Parathyroid adenoma (tissue), 2 donors: ENCODE measurements at regions not wholly inside any gene's neighbourhood (a gene's known extent, or its start where the extent isn't known, plus 50 kb on each side); places are given as distances from the start of the nearest gene placed in this dataset.
A peak's percentile ranks its signal among the peaks of the same experiment; 100 is the strongest.

Source experiments
- H2AFZ ChIP-seq: fragments of 300-600 bp; sonication (generic); one replicate; pipeline ENCODE4 v1.7.0; 2017; ENCODE audit warnings: antibody characterized with exemption, mild to moderate bottlenecking
- H3K27ac ChIP-seq: fragments of 300-600 bp; sonication (generic); one replicate; pipeline ENCODE4 v1.7.0; 2017
- H3K27me3 ChIP-seq: fragments of 300-600 bp; sonication (generic); one replicate; pipeline ENCODE4 v1.7.0; 2017; ENCODE audit warnings: low read length; ENCODE audit not compliant: control insufficient read depth, insufficient read depth
- H3K36me3 ChIP-seq: fragments of 300-600 bp; sonication (generic); one replicate; pipeline ENCODE4 v1.7.0; 2017; ENCODE audit warnings: low read length; ENCODE audit not compliant: control insufficient read depth, insufficient read depth
- H3K4me1 ChIP-seq: fragments of 300-600 bp; sonication (generic); one replicate; pipeline ENCODE4 v1.7.0; 2017; ENCODE audit warnings: control low read depth
- H3K4me2 ChIP-seq: fragments of 300-600 bp; sonication (generic); one replicate; pipeline ENCODE4 v1.7.0; 2017; ENCODE audit warnings: low read length
- H3K4me3 ChIP-seq: fragments of 300-600 bp; sonication (generic); one replicate; pipeline ENCODE4 v1.7.0; 2017; ENCODE audit warnings: low read depth, low read length
- H3K79me2 ChIP-seq: fragments of 300-600 bp; sonication (generic); one replicate; pipeline ENCODE4 v1.7.0; 2017; ENCODE audit warnings: control low read depth
- H3K9ac ChIP-seq: fragments of 300-600 bp; sonication (generic); one replicate; pipeline ENCODE4 v1.7.0; 2017; ENCODE audit warnings: mild to moderate bottlenecking
- H3K9me3 ChIP-seq: fragments of 300-600 bp; sonication (generic); one replicate; pipeline ENCODE4 v1.7.0; 2017; ENCODE audit warnings: low read length; ENCODE audit not compliant: control insufficient read depth
- CTCF ChIP-seq: fragments of 300-600 bp; sonication (generic); IDR thresholded peaks from one replicate; pipeline ENCODE4 v1.7.0; 2017; ENCODE audit warnings: antibody characterized with exemption, mild to moderate bottlenecking
- donor health status: primary hyperparathyroidism.

DNA sequence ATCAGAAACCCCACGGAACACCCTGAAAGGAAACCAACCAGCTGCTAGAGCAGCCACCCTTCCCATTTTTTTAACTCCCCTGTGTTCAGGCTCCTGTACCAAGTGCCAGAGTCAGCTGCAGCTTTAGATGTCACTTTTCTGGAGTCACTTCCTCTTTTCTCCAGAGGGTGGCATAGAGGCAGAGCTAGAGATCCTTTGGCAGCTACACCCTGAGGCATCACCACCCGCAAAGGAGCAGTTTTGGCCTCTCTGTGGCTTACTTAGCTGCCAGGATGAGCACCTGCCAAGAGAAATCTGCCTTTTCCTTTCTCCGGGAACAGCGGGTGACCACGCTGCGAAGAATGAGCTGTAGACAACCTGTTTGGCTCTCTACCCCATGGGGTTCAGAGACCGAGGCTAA, 58.0 kb upstream of the CHRDL1 start:
- Histone ChIP-seq H3K9me3 (no peaks in the 10 kb centered on the region), H3K27me3 (no peaks in the 10 kb centered on the region), H2AFZ (no peak overlapping the region), H3K36me3 (no peaks in the 10 kb centered on the region), H3K4me3 (no peak overlapping the region), H3K27ac (no peak overlapping the region), H3K9ac (no peak overlapping the region), H3K79me2 (no peaks in the 10 kb centered on the region), H3K4me2 (no peak overlapping the region), H3K4me1 (no peaks in the 10 kb centered on the region)
- peak; percentile 18 for TF ChIP-seq CTCF

- H3K27me3 ChIP-seq = no peaks in the 10 kb centered on the region
- H3K4me2 ChIP-seq = no peak overlapping the region
- no peaks in the 10 kb centered on the region for H3K36me3 ChIP-seq
- no peak overlapping the region for H3K4me3 ChIP-seq
- no peak for TF ChIP-seq CTCF
- H3K9me3 ChIP-seq = no peaks in the 10 kb centered on the region
- H2AFZ ChIP-seq = no peak overlapping the region
- H3K9ac ChIP-seq = no peak overlapping the region
- no peaks in the 10 kb centered on the region for H3K4me1 ChIP-seq
- no peaks in the 10 kb centered on the region for H3K79me2 ChIP-seq
- no peak overlapping the region for H3K27ac ChIP-seq
Measured at GRCh38 chrX:110852180-110852579, 56.6 kb upstream of the CHRDL1 start.

GRCh38 chrX:110851780-110852179, 56.2 kb upstream of the CHRDL1 start:
- Histone ChIP-seq H3K79me2 (no peaks in the 10 kb centered on the region), H3K9me3 (no peaks in the 10 kb centered on the region), H3K27ac (no peak overlapping the region), H3K4me2 (no peak overlapping the region), H3K9ac (no peak overlapping the region), H3K36me3 (no peaks in the 10 kb centered on the region), H3K27me3 (no peaks in the 10 kb centered on the region), H2AFZ (no peak overlapping the region), H3K4me1 (no peaks in the 10 kb centered on the region), H3K4me3 (no peak overlapping the region)
- no peak for TF ChIP-seq CTCF

GRCh38 chrX:110847334-110847733, 51.7 kb upstream of the CHRDL1 start:
- no peaks in the 10 kb centered on the region for H3K9me3 ChIP-seq
- no peak overlapping the region for H2AFZ ChIP-seq
- H3K79me2 ChIP-seq = no peaks in the 10 kb centered on the region
- TF ChIP-seq CTCF = peak; percentile 42
- no peaks in the 10 kb centered on the region for H3K27me3 ChIP-seq
- no peak overlapping the region for H3K27ac ChIP-seq
- no peaks in the 10 kb centered on the region for H3K4me1 ChIP-seq
- H3K9ac ChIP-seq = no peak overlapping the region
- H3K36me3 ChIP-seq = no peaks in the 10 kb centered on the region
- H3K4me3 ChIP-seq = no peak overlapping the region
- H3K4me2 ChIP-seq = no peak overlapping the region

GRCh38 chrX:110846071-110846470, 50.5 kb upstream of the CHRDL1 start:
- no peak overlapping the region for H3K9ac ChIP-seq
- H3K4me3 ChIP-seq = no peak overlapping the region
- TF ChIP-seq CTCF = no peak

More at GRCh38 chrX:110846071-110846470, 50.5 kb upstream of the CHRDL1 start:
- Histone ChIP-seq H2AFZ (no peak overlapping the region), H3K27ac (no peak overlapping the region), H3K4me2 (no peak overlapping the region), H3K79me2 (no peaks in the 10 kb centered on the region), H3K36me3 (no peaks in the 10 kb centered on the region), H3K9me3 (no peaks in the 10 kb centered on the region), H3K4me1 (no peaks in the 10 kb centered on the region), H3K27me3 (no peaks in the 10 kb centered on the region)
